Cardiac muscle cell (in vitro differentiated cells and primary cell): ENCODE measurements at regions not wholly inside any gene's neighbourhood (a gene's known extent, or its start where the extent isn't known, plus 50 kb on each side); places are given as distances from the start of the nearest gene placed in this dataset.
A peak's percentile ranks its signal among the peaks of the same experiment; 100 is the strongest.

Source experiments
- DNase-seq, 2 donors: peaks; one replicate each; pipeline versions ENCODE4 v3.0.0 to v3.0.0-alpha.2; 2010 to 2017; ENCODE audit warnings: low read depth in 1 of 2, low spot score in 1 of 2
- H3K27ac ChIP-seq: fragments of 200-600 bp; sonication (generic); 2 replicates; pipeline ENCODE4 v1.5.1; 2016
- H3K27me3 ChIP-seq: fragments of 200-600 bp; sonication (generic); 2 replicates; pipeline ENCODE4 v1.6.0; 2016; ENCODE audit warnings: control low read depth
- H3K36me3 ChIP-seq: fragments of 200-600 bp; sonication (generic); 2 replicates; pipeline ENCODE4 v1.5.1; 2016; ENCODE audit warnings: control low read depth
- H3K4me1 ChIP-seq: fragments of 200-600 bp; sonication (generic); 2 replicates; pipeline ENCODE4 v1.8.1; 2017; ENCODE audit warnings: low read depth, mild to moderate bottlenecking, mixed run types
- H3K4me3 ChIP-seq: fragments of 200-600 bp; sonication (generic); 2 replicates; pipeline ENCODE4 v1.5.1; 2016; ENCODE audit warnings: mild to moderate bottlenecking
- H3K9me3 ChIP-seq: fragments of 200-600 bp; sonication (generic); 2 replicates; pipeline ENCODE4 v1.5.1; 2017; ENCODE audit warnings: low read depth, mild to moderate bottlenecking, control low read depth
- TF ChIP-seq, protein P1 (sequence below): IDR thresholded peaks from 2 replicates; pipeline ENCODE4 v1.5.1; 2012; ENCODE audit warnings: low read depth, mild to moderate bottlenecking, low read length

- Histone ChIP-seq H3K27ac (no peak overlapping the region), H3K36me3 (no peaks in the 10 kb centered on the region), H3K4me3 (no peak overlapping the region), H3K27me3 (no peaks in the 10 kb centered on the region), H3K9me3 (no peaks in the 10 kb centered on the region), H3K4me1 (no peaks in the 10 kb centered on the region)
- DNase-seq = no peak
- TF ChIP-seq, protein P1, sequence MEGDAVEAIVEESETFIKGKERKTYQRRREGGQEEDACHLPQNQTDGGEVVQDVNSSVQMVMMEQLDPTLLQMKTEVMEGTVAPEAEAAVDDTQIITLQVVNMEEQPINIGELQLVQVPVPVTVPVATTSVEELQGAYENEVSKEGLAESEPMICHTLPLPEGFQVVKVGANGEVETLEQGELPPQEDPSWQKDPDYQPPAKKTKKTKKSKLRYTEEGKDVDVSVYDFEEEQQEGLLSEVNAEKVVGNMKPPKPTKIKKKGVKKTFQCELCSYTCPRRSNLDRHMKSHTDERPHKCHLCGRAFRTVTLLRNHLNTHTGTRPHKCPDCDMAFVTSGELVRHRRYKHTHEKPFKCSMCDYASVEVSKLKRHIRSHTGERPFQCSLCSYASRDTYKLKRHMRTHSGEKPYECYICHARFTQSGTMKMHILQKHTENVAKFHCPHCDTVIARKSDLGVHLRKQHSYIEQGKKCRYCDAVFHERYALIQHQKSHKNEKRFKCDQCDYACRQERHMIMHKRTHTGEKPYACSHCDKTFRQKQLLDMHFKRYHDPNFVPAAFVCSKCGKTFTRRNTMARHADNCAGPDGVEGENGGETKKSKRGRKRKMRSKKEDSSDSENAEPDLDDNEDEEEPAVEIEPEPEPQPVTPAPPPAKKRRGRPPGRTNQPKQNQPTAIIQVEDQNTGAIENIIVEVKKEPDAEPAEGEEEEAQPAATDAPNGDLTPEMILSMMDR = no peak
These were observed 171.0 kb upstream of the TSC22D1 start for GRCh38 chr13:44747179-44747578.

GRCh38 chr13:44746690-44747089, 170.6 kb upstream of the TSC22D1 start:
- Histone ChIP-seq H3K27ac (no peak overlapping the region), H3K36me3 (no peaks in the 10 kb centered on the region), H3K4me1 (no peaks in the 10 kb centered on the region), H3K27me3 (no peaks in the 10 kb centered on the region), H3K9me3 (no peaks in the 10 kb centered on the region), H3K4me3 (no peak overlapping the region)
- TF ChIP-seq, protein P1 = no peak
- no peak for DNase-seq

DNA sequence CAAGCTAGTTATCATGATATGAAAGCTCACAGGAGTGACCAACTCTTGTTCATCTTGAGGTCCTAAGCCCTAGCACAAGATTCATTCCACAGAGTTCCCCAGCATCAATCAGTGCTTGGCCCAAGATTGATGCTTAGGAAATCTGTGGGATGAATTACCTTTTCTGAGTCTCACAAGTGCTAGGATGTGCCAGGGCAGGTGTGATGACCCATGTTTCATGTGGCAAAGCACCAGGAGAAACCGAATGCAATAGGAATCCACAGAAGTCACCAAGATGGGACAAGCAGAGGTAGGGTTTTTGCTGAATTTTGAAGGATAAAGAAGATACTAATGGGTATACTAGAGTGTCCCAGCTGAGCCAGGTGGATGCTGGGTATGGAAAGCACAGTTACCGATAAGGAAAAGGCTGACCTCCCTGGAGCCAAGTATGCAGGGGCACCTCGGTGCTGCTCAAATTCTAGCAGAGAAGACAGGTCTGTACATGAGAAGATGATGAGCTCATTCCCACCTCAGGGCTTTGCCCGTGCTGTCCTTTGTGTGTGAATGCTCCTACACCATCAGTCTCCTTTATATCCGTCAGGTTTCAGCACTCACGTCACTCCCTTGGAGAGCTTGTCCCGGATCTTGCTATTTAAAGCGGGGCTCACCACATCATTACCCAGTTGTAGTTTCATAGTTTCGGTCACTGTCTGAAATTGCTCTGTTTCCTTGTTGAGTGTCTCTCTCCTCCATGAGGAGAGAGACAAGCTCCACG, 168.9 kb upstream of the TSC22D1 start:
- Histone ChIP-seq H3K9me3 (no peaks in the 10 kb centered on the region), H3K27me3 (no peaks in the 10 kb centered on the region), H3K4me3 (no peak overlapping the region), H3K36me3 (no peaks in the 10 kb centered on the region), H3K27ac (no peak overlapping the region), H3K4me1 (no peaks in the 10 kb centered on the region)
- DNase-seq = no peak
- TF ChIP-seq, protein P1 = no peak

GRCh38 chr13:44739539-44739938, 163.4 kb upstream of the TSC22D1 start:
- Histone ChIP-seq H3K36me3 (no peaks in the 10 kb centered on the region), H3K9me3 (no peaks in the 10 kb centered on the region), H3K4me3 (no peak overlapping the region), H3K4me1 (no peaks in the 10 kb centered on the region), H3K27ac (no peak overlapping the region), H3K27me3 (no peaks in the 10 kb centered on the region)
- TF ChIP-seq, protein P1 = no peak
- DNase-seq = no peak

DNA sequence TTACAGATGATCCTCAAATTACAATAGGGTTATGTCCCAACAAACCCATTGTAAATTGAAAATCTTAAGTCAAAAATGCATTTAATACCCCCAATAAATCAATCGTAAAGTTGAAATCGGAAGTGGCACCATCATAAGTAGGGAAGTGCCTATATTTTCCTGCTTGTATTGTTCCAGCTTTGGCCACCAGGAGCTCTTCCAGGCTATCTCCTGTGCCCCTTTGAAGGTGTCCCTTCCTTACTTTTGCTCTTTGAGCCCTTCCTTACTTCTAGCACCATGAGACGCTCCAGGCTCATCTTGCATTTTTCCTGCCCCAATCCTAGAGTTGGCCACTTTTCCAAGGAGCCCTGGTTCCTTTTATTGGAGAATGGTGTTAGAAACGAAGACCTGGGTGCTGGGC, 163.0 kb upstream of the TSC22D1 start:
- Histone ChIP-seq H3K4me3 (no peak overlapping the region), H3K4me1 (no peaks in the 10 kb centered on the region), H3K27me3 (no peaks in the 10 kb centered on the region), H3K36me3 (no peaks in the 10 kb centered on the region), H3K27ac (no peak overlapping the region), H3K9me3 (no peaks in the 10 kb centered on the region)
- TF ChIP-seq, protein P1 = peak; percentile 3
- no peak for DNase-seq

GRCh38 chr13:44738463-44738862, 162.3 kb upstream of the TSC22D1 start:
- TF ChIP-seq, protein P1 = no peak
- Histone ChIP-seq H3K9me3 (no peaks in the 10 kb centered on the region), H3K27ac (no peak overlapping the region), H3K27me3 (no peaks in the 10 kb centered on the region), H3K4me1 (no peaks in the 10 kb centered on the region), H3K4me3 (no peak overlapping the region), H3K36me3 (no peaks in the 10 kb centered on the region)
- DNase-seq = no peak
